22Rv1 (cell line): ENCODE measurements at regions not wholly inside any gene's neighbourhood (a gene's known extent, or its start where the extent isn't known, plus 50 kb on each side); places are given as distances from the start of the nearest gene placed in this dataset.

Experiments used
- H3K27ac ChIP-seq: fragments of 450-650 bp; 2 replicates; pipeline ENCODE4 v1.5.1; 2017
- ZFX ChIP-seq: fragments of 450-650 bp; IDR thresholded peaks from 2 replicates; pipeline ENCODE4 v1.6.1; 2017; ENCODE audit warnings: antibody characterized with exemption, borderline replicate concordance
- TF ChIP-seq, protein P1 (sequence below): fragments of 450-650 bp; IDR thresholded peaks from 2 replicates; pipeline ENCODE4 v1.5.1; 2017; ENCODE audit warnings: mild to moderate bottlenecking

DNA sequence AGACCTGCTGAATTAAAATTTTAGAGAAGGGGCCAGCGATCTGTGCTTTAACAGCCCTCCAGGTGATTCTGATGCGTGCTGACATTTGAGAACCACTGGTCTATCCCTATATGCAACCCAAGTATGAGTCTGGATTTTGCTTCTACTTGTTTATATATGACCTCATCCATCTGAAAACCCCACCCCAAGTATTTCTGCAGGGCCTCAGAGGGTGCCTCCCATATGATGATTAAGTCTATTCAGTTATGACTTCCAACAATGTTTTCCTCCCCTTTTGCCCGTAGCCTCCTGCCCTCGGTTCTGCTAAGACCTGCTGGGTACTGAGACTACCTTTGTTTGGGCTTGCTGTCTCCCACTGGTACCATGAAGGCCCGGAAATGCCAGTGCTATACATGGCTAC is 376.0 kb upstream of the SMARCA2 start:
- H3K27ac ChIP-seq, result no peak overlapping the region
- TF ChIP-seq, protein P1, sequence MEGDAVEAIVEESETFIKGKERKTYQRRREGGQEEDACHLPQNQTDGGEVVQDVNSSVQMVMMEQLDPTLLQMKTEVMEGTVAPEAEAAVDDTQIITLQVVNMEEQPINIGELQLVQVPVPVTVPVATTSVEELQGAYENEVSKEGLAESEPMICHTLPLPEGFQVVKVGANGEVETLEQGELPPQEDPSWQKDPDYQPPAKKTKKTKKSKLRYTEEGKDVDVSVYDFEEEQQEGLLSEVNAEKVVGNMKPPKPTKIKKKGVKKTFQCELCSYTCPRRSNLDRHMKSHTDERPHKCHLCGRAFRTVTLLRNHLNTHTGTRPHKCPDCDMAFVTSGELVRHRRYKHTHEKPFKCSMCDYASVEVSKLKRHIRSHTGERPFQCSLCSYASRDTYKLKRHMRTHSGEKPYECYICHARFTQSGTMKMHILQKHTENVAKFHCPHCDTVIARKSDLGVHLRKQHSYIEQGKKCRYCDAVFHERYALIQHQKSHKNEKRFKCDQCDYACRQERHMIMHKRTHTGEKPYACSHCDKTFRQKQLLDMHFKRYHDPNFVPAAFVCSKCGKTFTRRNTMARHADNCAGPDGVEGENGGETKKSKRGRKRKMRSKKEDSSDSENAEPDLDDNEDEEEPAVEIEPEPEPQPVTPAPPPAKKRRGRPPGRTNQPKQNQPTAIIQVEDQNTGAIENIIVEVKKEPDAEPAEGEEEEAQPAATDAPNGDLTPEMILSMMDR, result no peak
- no peak for TF ChIP-seq ZFX

DNA sequence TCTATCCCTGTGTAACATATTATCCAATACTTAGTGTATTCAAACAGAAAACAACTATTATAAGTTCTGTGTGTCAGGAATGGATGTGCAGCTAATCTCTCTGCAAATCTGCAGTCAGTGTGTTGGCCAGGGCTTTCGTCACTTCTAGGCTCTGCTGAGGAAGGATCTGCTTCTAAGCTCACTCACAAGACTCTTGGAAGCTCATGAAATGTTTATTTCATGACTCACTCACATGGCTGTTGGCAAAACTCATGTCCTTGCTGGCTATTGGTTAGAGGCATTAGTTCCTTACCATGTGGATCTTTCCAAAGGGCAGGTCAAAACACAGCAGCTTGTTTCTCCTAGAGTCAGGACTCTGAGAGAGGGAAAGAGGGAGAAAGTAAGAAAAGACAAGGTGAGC is 367.4 kb upstream of the SMARCA2 start:
- no peak overlapping the region for H3K27ac ChIP-seq
- TF ChIP-seq, protein P1, result no peak
- no peak for TF ChIP-seq ZFX

DNA sequence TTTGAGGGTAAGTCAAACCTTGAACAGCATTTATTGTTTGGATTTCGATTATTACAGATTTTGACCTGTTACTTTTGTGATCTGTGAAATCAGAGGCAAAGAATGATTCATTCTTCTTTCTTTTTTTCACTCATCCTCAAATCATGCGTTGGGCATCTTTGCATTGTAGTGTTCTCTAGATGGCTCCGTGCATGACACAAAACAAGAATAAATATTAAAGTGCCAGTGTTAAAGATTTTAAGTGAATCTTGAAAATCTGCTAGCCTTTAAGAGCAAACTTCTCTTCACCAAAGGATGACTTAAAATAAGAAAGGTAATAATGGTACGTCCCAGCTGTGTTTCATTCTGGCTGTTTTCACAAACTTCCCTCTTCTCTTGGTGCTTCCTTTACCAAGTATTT is 361.9 kb upstream of the SMARCA2 start:
- H3K27ac ChIP-seq, result no peak overlapping the region

DNA sequence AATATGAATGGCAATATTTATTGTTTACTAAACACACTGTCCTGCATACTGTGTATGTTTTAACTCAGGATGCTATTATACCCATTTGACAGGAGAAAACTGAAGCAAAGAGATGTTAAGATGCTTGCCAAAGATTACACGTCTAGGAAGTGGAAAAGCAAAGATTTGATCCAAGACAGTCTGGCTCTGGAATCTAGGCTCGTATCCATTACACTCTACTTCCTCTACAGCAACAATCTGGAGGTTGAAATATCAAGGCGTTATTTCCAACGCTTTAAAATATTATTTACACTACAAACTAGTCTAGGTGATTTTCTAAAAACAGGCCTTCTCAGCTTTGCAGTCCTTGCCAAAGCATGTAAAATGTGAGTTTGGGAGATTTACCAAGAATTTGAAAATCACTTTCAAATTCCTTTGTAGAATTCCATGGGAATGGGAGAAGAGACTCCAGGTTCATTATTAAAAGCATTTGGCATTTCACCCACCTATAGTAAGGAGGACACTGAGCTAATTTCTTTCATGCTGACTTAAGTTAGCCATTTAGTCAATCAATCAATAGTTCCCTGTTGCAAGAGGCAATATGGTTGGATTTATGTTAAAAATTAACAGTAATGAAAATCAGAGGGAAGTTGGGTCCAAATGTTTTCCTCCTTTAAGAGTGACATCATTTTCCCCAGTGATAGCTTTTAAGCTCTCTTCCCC is 356.3 kb upstream of the SMARCA2 start:
- H3K27ac ChIP-seq, result no peak overlapping the region

More for the DNA sequence above, 361.9 kb upstream of the SMARCA2 start:
- TF ChIP-seq, protein P1, result no peak
- no peak for TF ChIP-seq ZFX

DNA sequence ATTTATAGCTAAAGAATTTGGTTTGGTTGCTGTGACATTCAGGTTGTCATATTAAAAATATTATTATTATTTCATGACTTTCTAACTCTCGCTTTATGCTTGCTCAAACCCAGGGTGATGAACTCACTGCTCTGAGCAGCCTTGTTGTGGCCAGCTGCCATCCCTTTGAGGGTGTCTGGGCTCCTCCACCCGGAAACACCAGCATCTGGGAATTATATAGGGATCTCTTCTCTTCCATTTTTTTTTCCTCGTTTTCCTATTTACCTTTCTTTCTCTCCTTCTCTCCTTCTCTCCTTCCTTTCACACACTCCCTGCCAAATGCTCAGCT is 355.8 kb upstream of the SMARCA2 start:
- no peak overlapping the region for H3K27ac ChIP-seq
- TF ChIP-seq, protein P1, result no peak
- no peak for TF ChIP-seq ZFX

More for the DNA sequence above, 356.3 kb upstream of the SMARCA2 start:
- no peak for TF ChIP-seq ZFX
- TF ChIP-seq, protein P1, result no peak

DNA sequence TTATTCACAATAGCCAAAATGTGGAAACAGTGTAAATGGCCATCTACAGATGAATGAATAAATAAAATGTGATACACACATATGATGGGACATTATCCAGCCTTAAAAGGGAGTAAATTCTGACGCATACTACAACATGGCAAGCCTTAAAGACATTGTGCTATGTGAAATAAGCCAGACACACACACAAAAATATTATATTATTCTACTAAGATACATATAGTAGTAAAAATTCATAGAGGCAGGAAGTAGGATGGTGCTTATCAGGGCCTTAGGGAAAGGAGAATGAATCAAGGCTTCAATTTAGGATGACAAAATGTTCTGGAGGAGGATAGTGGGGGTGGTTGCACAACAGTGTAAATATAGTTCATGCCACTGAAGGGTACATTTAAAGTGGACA is 346.7 kb upstream of the SMARCA2 start:
- no peak overlapping the region for H3K27ac ChIP-seq
- TF ChIP-seq ZFX, result no peak
- TF ChIP-seq, protein P1, result no peak

DNA sequence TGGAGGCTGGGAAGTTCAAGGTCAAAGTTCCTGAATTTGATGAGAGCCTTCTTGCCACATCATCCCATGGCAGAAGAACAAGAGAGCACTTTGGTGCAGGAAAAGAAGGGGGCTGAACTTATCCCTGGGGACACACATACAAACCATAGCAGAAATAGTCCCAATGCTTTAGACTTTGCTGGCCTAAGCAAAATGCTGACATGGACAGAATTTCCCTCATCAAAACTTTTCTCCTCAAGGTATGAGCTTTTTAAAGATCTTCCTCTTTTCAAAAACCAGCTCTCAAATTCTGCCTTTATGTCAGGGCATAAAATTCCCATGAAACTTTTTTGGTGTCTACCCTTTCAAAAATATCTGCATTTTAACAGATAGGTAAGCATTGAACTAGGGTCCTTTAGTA is 341.8 kb upstream of the SMARCA2 start:
- TF ChIP-seq, protein P1, result no peak
- no peak for TF ChIP-seq ZFX
- H3K27ac ChIP-seq, result no peak overlapping the region
